CD4-positive, alpha-beta T cell treated with Interleukin-21 for 1 hour (primary cell): ENCODE measurements at regions not wholly inside any gene's neighbourhood (a gene's known extent, or its start where the extent isn't known, plus 50 kb on each side); places are given as distances from the start of the nearest gene placed in this dataset.
"Not testable (repeated sequence)": the region's sequence is repeated elsewhere in the genome, so short reads cannot be mapped to it uniquely, and the experiment has no call there.

ENCODE experiments used
- DNase-seq: peaks from one replicate; pipeline ENCODE4 v3.0.0-alpha.2; 2020

- DNase-seq: no peak
Measured at GRCh38 chr13:23947893-23948292, 50.6 kb upstream of the C1QTNF9B start.

DNA sequence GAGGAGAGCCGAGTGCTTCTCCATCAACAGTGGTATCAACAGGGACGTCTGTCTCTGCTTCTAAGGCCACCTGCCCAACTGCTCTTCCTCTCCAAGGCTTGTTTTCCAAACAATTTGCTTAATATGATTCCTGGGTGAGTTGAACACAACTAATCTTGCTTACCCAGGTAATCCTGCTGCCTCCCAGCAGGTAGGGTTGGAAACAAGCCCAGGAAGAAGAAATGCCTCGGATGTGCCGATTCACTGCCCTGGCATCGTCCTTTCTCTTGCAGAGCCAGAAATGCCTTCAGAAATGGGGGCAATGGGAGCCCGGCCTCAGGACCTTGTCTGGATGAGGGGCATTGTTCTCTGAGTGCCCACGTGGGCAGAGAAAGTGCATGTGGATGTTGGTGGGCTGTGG is 51.9 kb upstream of the C1QTNF9B start:
- no peak for DNase-seq

GRCh38 chr13:23949736-23950135 is 52.4 kb upstream of the C1QTNF9B start:
- DNase-seq: no peak

- DNase-seq: no peak
Measured at GRCh38 chr13:23950736-23951510, 53.6 kb upstream of the C1QTNF9B start.

GRCh38 chr13:23952796-23953195 is 55.5 kb upstream of the C1QTNF9B start:
- no peak for DNase-seq

GRCh38 chr13:23953860-23954512 is 56.7 kb upstream of the C1QTNF9B start:
- no peak for DNase-seq

DNA sequence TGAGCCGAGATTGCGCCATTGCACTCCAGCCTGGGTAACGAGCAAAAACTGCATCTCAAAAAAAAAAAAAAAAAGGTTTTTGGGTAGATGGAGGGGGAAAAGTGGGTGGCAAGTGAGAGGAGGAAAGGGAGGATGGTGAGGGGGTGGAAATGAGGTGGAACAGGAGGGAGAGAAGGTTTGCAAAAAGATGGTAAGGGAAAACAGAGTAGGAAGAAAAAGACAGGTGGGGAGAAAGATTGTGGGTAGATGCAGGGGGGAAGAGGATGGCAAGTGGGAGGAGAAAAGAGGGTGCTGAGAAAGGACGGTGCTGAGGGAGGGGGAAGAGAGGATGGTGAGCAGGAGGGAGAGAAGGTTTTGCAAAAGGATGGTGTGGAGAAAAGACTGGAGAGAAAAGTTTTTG is 57.8 kb upstream of the C1QTNF9B start:
- DNase-seq: no peak

DNA sequence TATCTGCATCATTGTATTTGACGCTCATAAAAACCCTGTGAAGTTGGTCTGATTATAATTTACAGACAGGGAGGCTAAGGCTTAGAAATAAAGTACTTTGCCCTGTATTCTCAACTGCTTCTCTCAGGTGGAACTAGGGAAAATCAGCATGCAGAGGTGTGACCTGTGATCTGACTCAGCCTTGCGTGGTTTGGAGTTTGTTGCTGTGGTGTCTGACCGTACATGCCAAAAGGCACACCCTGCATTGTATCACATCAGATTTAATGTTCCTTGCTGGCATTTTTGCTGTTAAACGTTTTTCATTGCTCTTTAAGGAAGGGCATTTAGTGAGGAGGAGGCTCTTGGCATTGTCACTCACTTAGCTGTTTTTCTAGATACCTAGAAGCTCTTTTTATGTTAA is 58.8 kb upstream of the C1QTNF9B start:
- DNase-seq: no peak

DNA sequence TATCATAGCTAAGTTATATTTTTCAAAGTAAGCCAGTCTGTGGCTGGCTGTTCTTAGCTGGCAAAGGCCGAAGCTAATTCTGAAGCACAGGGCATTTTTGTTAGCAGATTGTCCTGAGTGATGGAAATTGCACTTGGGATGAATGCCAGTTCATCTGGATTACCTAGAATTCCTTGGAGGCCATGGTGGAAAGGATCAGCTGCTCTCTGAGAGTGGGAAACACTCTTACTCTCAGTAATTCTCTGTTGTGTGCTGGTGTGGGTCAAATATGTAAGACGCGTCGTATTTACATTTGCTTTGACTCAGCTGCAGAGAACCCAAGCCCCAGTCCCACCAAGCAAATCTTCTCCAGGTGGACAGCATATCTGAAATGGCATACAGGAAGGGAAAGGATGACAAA is 60.7 kb upstream of the C1QTNF9B start:
- DNase-seq: no peak

DNA sequence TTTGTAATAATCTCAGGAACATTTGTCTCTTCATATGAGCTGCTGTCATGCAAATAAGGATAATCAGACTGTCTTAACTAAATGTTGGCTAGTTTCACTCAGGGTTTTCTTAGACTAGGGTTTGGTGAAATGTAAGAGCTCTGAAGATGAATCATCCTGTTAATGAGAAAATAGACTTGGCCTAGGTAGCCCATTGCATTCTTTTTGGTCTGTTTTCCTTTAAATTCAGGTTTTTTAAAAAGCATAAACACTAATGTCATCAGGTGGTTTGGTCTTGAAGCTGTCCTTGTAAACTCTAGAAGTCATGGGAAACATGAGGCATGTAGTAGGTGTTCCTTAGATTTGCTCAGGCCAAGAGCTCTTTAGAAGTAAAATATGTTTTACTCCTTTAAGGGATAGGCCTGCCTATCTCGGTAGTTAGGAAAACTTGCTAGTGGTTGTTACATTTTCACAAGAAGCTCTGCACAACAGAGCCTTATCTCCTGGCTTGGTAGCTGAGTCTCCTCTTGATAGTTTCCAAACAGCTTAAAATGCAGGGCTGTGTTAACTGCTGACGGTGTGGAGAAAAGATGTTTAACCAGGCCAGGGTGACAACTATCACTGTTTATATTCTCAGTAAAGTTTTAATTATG is 62.0 kb upstream of the C1QTNF9B start:
- DNase-seq: no peak

DNA sequence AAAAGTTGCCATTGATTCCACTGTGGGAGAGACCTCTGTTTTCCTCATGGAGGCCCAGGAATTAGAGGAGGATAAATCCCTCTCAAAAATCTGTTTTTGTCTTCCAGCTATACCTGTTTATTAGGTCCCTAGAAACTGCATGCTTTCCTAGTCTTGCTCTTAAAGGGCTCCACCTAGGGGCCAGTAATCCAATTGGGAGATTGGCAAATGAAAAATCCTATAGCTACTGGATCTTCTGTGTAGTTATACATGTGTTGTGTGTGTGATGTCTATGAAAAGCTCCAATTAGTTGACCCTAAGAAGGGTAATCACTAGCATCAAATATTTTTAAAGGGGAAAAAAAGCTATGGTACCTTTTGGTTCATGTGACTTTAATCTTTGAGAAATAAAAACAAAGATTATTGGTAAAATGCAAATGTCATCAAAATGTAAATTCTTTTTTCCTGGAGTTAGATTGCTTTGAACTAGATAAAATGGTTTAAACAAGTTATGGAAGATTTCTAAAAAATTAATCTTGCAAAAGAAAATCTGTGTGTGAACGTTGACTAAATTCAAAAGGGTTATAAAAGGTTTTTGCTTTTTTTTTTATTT is 63.4 kb upstream of the C1QTNF9B start:
- peak; percentile 24 for DNase-seq

GRCh38 chr13:23963184-23963931 is 66.1 kb upstream of the C1QTNF9B start:
- DNase-seq: no peak

DNA sequence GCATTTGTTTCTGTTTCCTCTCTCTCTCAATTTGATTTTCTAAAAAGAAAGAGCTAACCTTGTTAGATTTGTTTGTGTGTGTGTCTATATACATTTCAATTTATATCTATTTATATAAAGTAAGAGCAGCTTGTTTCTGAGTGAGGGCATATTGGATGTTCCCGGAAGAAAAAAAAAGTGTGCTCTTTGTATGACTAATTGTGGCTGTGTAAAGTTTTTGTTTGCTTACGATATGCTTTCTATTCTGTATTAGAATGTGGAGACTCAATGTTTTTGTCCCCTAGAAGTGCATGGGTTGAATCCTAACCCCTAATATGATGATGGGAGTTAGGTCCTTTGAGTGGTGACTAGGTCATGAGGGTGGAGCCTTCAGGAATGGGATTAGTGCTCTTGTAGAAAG is 66.6 kb upstream of the C1QTNF9B start:
- DNase-seq: no peak

GRCh38 chr13:23965346-23965745 is 68.0 kb upstream of the C1QTNF9B start:
- DNase-seq: no peak

GRCh38 chr13:23966221-23966690 is 69.0 kb upstream of the C1QTNF9B start:
- DNase-seq: no peak

DNA sequence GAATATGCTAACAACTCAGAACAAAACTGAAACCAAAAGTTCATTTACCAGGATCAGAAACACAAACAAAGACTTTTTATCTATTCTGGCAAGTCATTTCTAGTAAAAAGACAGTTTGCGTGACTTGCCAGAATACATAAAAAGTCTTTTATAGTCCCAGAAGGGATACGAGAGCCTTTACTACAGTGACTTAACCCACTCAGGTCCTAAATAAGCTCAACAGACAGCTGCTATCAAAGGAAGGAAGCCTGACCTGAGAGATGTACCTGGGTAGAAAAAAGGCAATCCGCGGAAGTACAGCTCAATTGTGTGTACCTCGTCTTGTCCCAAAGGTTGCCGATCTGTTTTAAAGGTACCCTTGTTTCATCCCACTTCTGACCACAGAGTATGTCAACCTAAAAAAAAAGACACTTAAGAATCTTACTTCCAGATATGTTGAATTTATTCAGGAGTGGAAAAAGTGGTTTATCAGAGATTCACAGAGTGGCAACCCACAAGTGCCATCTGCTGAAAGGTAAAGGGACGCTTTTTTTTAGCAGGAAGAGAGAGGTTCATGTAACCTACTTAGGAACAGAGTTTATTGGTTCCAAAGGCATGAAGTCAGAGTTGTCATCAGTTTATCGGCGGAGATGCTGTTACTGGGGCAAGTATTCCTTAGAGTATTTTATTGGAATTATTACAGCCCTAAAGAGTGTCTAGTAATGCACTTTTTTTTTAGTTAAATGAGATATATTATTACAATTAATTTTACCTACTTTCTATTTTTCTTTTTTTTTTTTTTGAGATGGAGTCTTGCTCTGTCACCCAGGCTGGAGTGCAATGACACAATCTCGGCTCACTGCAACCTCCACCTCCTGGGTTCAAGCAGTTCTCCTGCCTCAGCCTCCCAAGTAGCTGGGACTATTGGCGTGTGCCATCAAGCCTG is 69.7 kb upstream of the C1QTNF9B start:
- peak; percentile 57 for DNase-seq

- DNase-seq: not testable (repeated sequence)
Measured at GRCh38 chr13:23967792-23968191, 70.5 kb upstream of the C1QTNF9B start.

DNA sequence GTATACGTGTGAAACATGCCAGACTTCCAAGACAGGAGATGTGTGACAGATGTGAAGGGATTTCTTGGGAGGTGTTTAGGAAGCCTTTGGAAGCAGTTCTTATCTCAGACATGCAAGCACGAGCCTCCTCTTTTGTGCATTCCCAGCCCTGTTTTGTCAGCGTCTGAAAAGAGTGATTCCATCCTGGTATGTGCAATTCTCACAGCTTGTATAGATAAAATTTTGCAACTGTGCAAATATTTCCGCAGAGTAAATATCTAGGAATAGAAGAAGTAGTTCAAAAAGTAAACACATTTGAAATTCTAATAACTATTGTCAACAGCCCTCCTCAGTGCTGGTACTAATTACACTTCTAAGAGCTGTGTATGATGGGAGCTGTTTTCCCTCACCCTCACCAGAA is 72.3 kb upstream of the C1QTNF9B start:
- DNase-seq: no peak

DNA sequence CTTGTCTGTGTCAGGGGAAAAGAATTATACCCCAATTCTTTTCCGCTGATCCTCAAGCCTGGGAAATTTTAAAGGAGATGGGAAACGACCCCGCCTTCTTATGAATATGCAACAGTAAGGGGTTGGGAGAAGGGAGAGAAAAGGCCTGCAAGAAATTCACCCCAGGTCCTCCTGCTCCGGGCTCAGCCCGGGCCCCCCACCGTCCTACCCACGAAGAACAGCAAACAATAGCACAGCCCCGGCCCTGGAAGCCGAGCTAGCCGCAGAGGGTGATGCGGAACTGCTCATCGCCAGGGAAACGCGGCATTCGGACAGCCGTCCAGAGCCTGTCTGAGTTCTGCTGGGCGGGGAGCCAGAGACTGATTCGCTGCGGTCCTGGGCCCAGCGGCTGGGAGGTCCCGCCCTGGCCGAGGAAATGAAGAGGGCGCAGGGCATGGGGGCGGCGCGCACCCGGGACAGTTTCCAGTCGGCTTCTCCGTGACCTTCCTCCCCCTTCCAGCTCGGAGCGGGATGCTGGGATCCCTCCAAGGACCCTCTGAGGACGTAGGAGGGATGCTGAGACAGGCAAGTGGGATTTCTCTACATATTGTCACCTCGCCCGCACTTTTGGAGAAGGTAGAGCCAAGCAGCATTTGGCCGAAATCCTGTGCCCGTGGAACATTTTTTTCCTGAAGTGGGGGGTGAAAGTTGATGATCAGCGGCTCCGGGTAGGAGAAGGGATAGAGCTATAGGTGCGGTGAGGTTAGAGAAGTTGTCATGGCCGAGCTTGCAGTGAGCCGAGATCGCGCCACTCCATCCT is 82.3 kb upstream of the C1QTNF9B start:
- DNase-seq: peak; percentile 38

DNA sequence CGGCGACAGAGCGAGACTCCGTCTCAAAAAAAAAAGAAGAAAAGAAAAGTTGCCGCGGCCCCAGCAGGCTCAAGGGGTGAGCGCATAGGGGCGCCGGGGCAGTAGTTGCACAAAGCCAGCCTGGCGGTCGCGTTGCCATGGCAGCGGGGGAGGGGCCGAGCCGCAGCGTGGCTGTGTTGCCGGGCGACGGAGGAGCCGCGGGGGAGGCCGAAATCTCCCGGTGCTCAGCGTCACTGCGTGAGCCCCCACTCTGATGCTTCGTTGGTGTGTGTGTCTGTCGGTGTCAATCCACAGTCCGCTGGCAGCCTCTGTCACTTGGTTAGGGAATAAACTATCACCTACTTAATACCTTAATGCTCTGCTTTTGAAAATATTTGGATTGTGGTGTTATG is 82.9 kb upstream of the C1QTNF9B start:
- DNase-seq: peak; percentile 92

GRCh38 chr13:23983671-23984070 is 86.4 kb upstream of the C1QTNF9B start:
- no peak for DNase-seq
